ENCODE measurements at regions not wholly inside any gene's neighbourhood (a gene's known extent, or its start where the extent isn't known, plus 50 kb on each side); places are given as distances from the start of the nearest gene placed in this dataset.
A peak's percentile ranks its signal among the peaks of the same experiment; 100 is the strongest.

- H3K9me3 Mint-ChIP-seq, result no peaks in the 10 kb centered on the region
- H3K4me3 Mint-ChIP-seq, result no peak overlapping the region
- no peak overlapping the region for H3K27ac Mint-ChIP-seq
- no peak for ATAC-seq
- H3K27me3 Mint-ChIP-seq, result peaks cover 5% of the 10 kb centered on the region
- no peak for DNase-seq
- peaks cover 2% of the 10 kb centered on the region for H3K4me1 Mint-ChIP-seq
- H3K36me3 Mint-ChIP-seq (ENCODE audit: low read depth), result no peaks in the 10 kb centered on the region
Measured at GRCh38 chr19:13604902-13605586, 98.8 kb upstream of the CACNA1A start.

- Mint-ChIP-seq H3K27me3 (peaks cover 7% of the 10 kb centered on the region), H3K36me3 (ENCODE audit: low read depth) (no peaks in the 10 kb centered on the region), H3K4me3 (no peak overlapping the region), H3K9me3 (no peaks in the 10 kb centered on the region), H3K27ac (no peak overlapping the region), H3K4me1 (no peaks in the 10 kb centered on the region)
- ATAC-seq (no peak), DNase-seq (no peak)
Measured at GRCh38 chr19:13600802-13601201, 94.5 kb upstream of the CACNA1A start.

GRCh38 chr19:13600091-13600490 lies 93.8 kb upstream of the CACNA1A start:
- Mint-ChIP-seq H3K27ac (no peak overlapping the region), H3K4me3 (no peak overlapping the region)

GRCh38 chr19:13599681-13600080 lies 93.4 kb upstream of the CACNA1A start:
- H3K4me1 Mint-ChIP-seq, result no peaks in the 10 kb centered on the region
- no peak for ATAC-seq
- peaks cover 5% of the 10 kb centered on the region for H3K27me3 Mint-ChIP-seq
- no peaks in the 10 kb centered on the region for H3K9me3 Mint-ChIP-seq
- H3K36me3 Mint-ChIP-seq (ENCODE audit: low read depth), result no peaks in the 10 kb centered on the region
- DNase-seq, result no peak
- H3K27ac Mint-ChIP-seq, result no peak overlapping the region
- no peak overlapping the region for H3K4me3 Mint-ChIP-seq

More at GRCh38 chr19:13600091-13600490, 93.8 kb upstream of the CACNA1A start:
- ATAC-seq, result no peak
- H3K9me3 Mint-ChIP-seq, result no peaks in the 10 kb centered on the region
- no peak for DNase-seq
- H3K27me3 Mint-ChIP-seq, result peaks cover 5% of the 10 kb centered on the region
- no peaks in the 10 kb centered on the region for H3K4me1 Mint-ChIP-seq
- no peaks in the 10 kb centered on the region for H3K36me3 Mint-ChIP-seq (ENCODE audit: low read depth)

- Mint-ChIP-seq H3K27ac (no peak overlapping the region), H3K9me3 (no peaks in the 10 kb centered on the region), H3K36me3 (ENCODE audit: low read depth) (no peaks in the 10 kb centered on the region), H3K4me3 (no peak overlapping the region), H3K4me1 (no peaks in the 10 kb centered on the region), H3K27me3 (peaks cover 5% of the 10 kb centered on the region)
- no peak for DNase-seq
- ATAC-seq, result no peak
Measured at GRCh38 chr19:13598098-13598497, 91.8 kb upstream of the CACNA1A start.

GRCh38 chr19:13597640-13598039 lies 91.4 kb upstream of the CACNA1A start:
- H3K4me3 Mint-ChIP-seq, result no peak overlapping the region
- peaks cover 4% of the 10 kb centered on the region for H3K27me3 Mint-ChIP-seq
- peak; percentile 33 for DNase-seq
- ATAC-seq, result peak; percentile 80
- H3K27ac Mint-ChIP-seq, result no peak overlapping the region
- no peaks in the 10 kb centered on the region for H3K36me3 Mint-ChIP-seq (ENCODE audit: low read depth)
- H3K4me1 Mint-ChIP-seq, result no peaks in the 10 kb centered on the region
- H3K9me3 Mint-ChIP-seq, result no peaks in the 10 kb centered on the region

- Mint-ChIP-seq H3K27me3 (no peaks in the 10 kb centered on the region), H3K36me3 (ENCODE audit: low read depth) (no peaks in the 10 kb centered on the region), H3K27ac (no peak overlapping the region), H3K4me3 (no peak overlapping the region), H3K9me3 (no peaks in the 10 kb centered on the region), H3K4me1 (no peaks in the 10 kb centered on the region)
- DNase-seq (peak; percentile 87), ATAC-seq (peak; percentile 91)
Measured at GRCh38 chr19:13588957-13589833, 82.9 kb upstream of the CACNA1A start.

- no peaks in the 10 kb centered on the region for H3K4me1 Mint-ChIP-seq
- H3K36me3 Mint-ChIP-seq (ENCODE audit: low read depth), result no peaks in the 10 kb centered on the region
- H3K9me3 Mint-ChIP-seq, result no peaks in the 10 kb centered on the region
- H3K4me3 Mint-ChIP-seq, result no peak overlapping the region
- H3K27ac Mint-ChIP-seq, result no peak overlapping the region
- ATAC-seq (no peak), DNase-seq (no peak)
- H3K27me3 Mint-ChIP-seq, result no peaks in the 10 kb centered on the region
Measured at GRCh38 chr19:13585512-13585911, 79.2 kb upstream of the CACNA1A start.

GRCh38 chr19:13583753-13584152 lies 77.5 kb upstream of the CACNA1A start:
- Mint-ChIP-seq H3K27ac (no peak overlapping the region), H3K9me3 (no peaks in the 10 kb centered on the region), H3K4me1 (no peaks in the 10 kb centered on the region), H3K27me3 (no peaks in the 10 kb centered on the region), H3K4me3 (no peak overlapping the region), H3K36me3 (ENCODE audit: low read depth) (no peaks in the 10 kb centered on the region)
- DNase-seq (no peak), ATAC-seq (no peak)

- DNase-seq (no peak), ATAC-seq (no peak)
- H3K4me1 Mint-ChIP-seq, result no peaks in the 10 kb centered on the region
- H3K36me3 Mint-ChIP-seq (ENCODE audit: low read depth), result no peaks in the 10 kb centered on the region
- H3K27me3 Mint-ChIP-seq, result no peaks in the 10 kb centered on the region
- H3K4me3 Mint-ChIP-seq, result no peak overlapping the region
- no peak overlapping the region for H3K27ac Mint-ChIP-seq
- no peaks in the 10 kb centered on the region for H3K9me3 Mint-ChIP-seq
Measured at GRCh38 chr19:13583114-13583513, 76.8 kb upstream of the CACNA1A start.

GRCh38 chr19:13581576-13581975 lies 75.3 kb upstream of the CACNA1A start:
- no peak overlapping the region for H3K27ac Mint-ChIP-seq
- ATAC-seq (no peak), DNase-seq (no peak)
- H3K36me3 Mint-ChIP-seq (ENCODE audit: low read depth), result peaks cover 2% of the 10 kb centered on the region
- H3K27me3 Mint-ChIP-seq, result no peaks in the 10 kb centered on the region
- no peaks in the 10 kb centered on the region for H3K4me1 Mint-ChIP-seq
- no peak overlapping the region for H3K4me3 Mint-ChIP-seq
- H3K9me3 Mint-ChIP-seq, result peaks cover 6% of the 10 kb centered on the region

- H3K4me3 Mint-ChIP-seq, result no peak overlapping the region
- peaks cover 4% of the 10 kb centered on the region for H3K36me3 Mint-ChIP-seq (ENCODE audit: low read depth)
- ATAC-seq (no peak), DNase-seq (no peak)
- peaks cover 10% of the 10 kb centered on the region for H3K9me3 Mint-ChIP-seq
- no peak overlapping the region for H3K27ac Mint-ChIP-seq
- H3K27me3 Mint-ChIP-seq, result peaks cover 7% of the 10 kb centered on the region
- H3K4me1 Mint-ChIP-seq, result no peaks in the 10 kb centered on the region
Measured at GRCh38 chr19:13579388-13580060, 73.2 kb upstream of the CACNA1A start.

GRCh38 chr19:13576726-13577125 lies 70.4 kb upstream of the CACNA1A start:
- DNase-seq (no peak), ATAC-seq (no peak)
- H3K27ac Mint-ChIP-seq, result no peak overlapping the region
- no peaks in the 10 kb centered on the region for H3K4me1 Mint-ChIP-seq
- H3K9me3 Mint-ChIP-seq, result peaks cover 10% of the 10 kb centered on the region
- H3K36me3 Mint-ChIP-seq (ENCODE audit: low read depth), result peaks cover 4% of the 10 kb centered on the region
- H3K4me3 Mint-ChIP-seq, result no peak overlapping the region
- H3K27me3 Mint-ChIP-seq, result peaks cover 12% of the 10 kb centered on the region

- Mint-ChIP-seq H3K4me1 (no peaks in the 10 kb centered on the region), H3K36me3 (ENCODE audit: low read depth) (peaks cover 4% of the 10 kb centered on the region), H3K4me3 (no peak overlapping the region), H3K27ac (no peak overlapping the region), H3K9me3 (peaks cover 10% of the 10 kb centered on the region), H3K27me3 (peaks cover 20% of the 10 kb centered on the region)
- ATAC-seq, result no peak
- no peak for DNase-seq
Measured at GRCh38 chr19:13574933-13575332, 68.7 kb upstream of the CACNA1A start.
